ENCODE measurements at regions not wholly inside any gene's neighbourhood (a gene's known extent, or its start where the extent isn't known, plus 50 kb on each side); places are given as distances from the start of the nearest gene placed in this dataset.

GRCh38 chr12:114964841-114965240 lies 280.9 kb upstream of the TBX3 start:
- TF ChIP-seq SIN3A (IDR thresholded peaks at IDR 0.05; ENCODE audit: borderline replicate concordance, low read depth, low read length): no peak
- no peak for TF ChIP-seq POLR2AphosphoS5 (IDR thresholded peaks at IDR 0.05; ENCODE audit: low read depth, low read length)
- no peak for TF ChIP-seq YY1 (IDR thresholded peaks at IDR 0.05; ENCODE audit: low read depth)
- TF ChIP-seq, protein P1, sequence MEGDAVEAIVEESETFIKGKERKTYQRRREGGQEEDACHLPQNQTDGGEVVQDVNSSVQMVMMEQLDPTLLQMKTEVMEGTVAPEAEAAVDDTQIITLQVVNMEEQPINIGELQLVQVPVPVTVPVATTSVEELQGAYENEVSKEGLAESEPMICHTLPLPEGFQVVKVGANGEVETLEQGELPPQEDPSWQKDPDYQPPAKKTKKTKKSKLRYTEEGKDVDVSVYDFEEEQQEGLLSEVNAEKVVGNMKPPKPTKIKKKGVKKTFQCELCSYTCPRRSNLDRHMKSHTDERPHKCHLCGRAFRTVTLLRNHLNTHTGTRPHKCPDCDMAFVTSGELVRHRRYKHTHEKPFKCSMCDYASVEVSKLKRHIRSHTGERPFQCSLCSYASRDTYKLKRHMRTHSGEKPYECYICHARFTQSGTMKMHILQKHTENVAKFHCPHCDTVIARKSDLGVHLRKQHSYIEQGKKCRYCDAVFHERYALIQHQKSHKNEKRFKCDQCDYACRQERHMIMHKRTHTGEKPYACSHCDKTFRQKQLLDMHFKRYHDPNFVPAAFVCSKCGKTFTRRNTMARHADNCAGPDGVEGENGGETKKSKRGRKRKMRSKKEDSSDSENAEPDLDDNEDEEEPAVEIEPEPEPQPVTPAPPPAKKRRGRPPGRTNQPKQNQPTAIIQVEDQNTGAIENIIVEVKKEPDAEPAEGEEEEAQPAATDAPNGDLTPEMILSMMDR (IDR thresholded peaks at IDR 0.05): no peak
- TF ChIP-seq TAF1 (IDR thresholded peaks at IDR 0.05; ENCODE audit: borderline replicate concordance, low read depth, low read length): no peak
- TF ChIP-seq EP300 (IDR thresholded peaks at IDR 0.05; ENCODE audit: borderline replicate concordance in 1 of 2, low read depth in 1 of 2, low read length in 1 of 2): no peak
- no peak for TF ChIP-seq RFX5 (IDR thresholded peaks at IDR 0.05; ENCODE audit: low read length)
- no peak for TF ChIP-seq RAD21 (IDR thresholded peaks at IDR 0.05; ENCODE audit: low read length)
- TF ChIP-seq ELF1 (IDR thresholded peaks at IDR 0.05): no peak

Data from SK-N-SH (cell line).